ENCODE measurements at regions not wholly inside any gene's neighbourhood (a gene's known extent, or its start where the extent isn't known, plus 50 kb on each side); places are given as distances from the start of the nearest gene placed in this dataset.

- Histone ChIP-seq H3K9ac (no peak overlapping the region), H3K4me2 (no peak overlapping the region), H3K36me3 (ENCODE audit: insufficient read depth) (no peaks in the 10 kb centered on the region), H3K27me3 (ENCODE audit: insufficient read depth, low read depth) (no peaks in the 10 kb centered on the region), H2AFZ (ENCODE audit: low read depth) (no peak overlapping the region), H3K27ac (no peak overlapping the region), H4K20me1 (ENCODE audit: insufficient read depth) (no peaks in the 10 kb centered on the region), H3K79me2 (ENCODE audit: insufficient read depth, low read depth) (no peaks in the 10 kb centered on the region), H3K4me3 (IDR thresholded peaks at IDR 0.05; ENCODE audit: insufficient read depth, low read depth, low read length) (no peak overlapping the region), H3K4me1 (ENCODE audit: low read depth, poor library complexity, severe bottlenecking) (no peaks in the 10 kb centered on the region)
- TF ChIP-seq CTCF (conservative IDR thresholded peaks at IDR 0.05; ENCODE audit: low read depth, low read length) = no peak
Observed at GRCh38 chr4:179585761-179586160, 2143.5 kb upstream of the AGA start.

- Histone ChIP-seq H3K27me3 (ENCODE audit: insufficient read depth, low read depth) (no peaks in the 10 kb centered on the region), H3K9ac (no peak overlapping the region), H3K4me2 (no peak overlapping the region), H3K4me3 (IDR thresholded peaks at IDR 0.05; ENCODE audit: insufficient read depth, low read depth, low read length) (no peak overlapping the region), H2AFZ (ENCODE audit: low read depth) (no peak overlapping the region), H3K27ac (no peak overlapping the region), H4K20me1 (ENCODE audit: insufficient read depth) (no peaks in the 10 kb centered on the region), H3K36me3 (ENCODE audit: insufficient read depth) (no peaks in the 10 kb centered on the region), H3K4me1 (ENCODE audit: low read depth, poor library complexity, severe bottlenecking) (no peaks in the 10 kb centered on the region), H3K79me2 (ENCODE audit: insufficient read depth, low read depth) (no peaks in the 10 kb centered on the region)
- no peak for TF ChIP-seq CTCF (conservative IDR thresholded peaks at IDR 0.05; ENCODE audit: low read depth, low read length)
Observed at GRCh38 chr4:179586460-179586859, 2144.2 kb upstream of the AGA start.

- no peak for TF ChIP-seq CTCF (conservative IDR thresholded peaks at IDR 0.05; ENCODE audit: low read depth, low read length)
- H4K20me1 ChIP-seq (ENCODE audit: insufficient read depth) = no peaks in the 10 kb centered on the region
- H3K4me3 ChIP-seq (IDR thresholded peaks at IDR 0.05; ENCODE audit: insufficient read depth, low read depth, low read length) = no peak overlapping the region
- no peaks in the 10 kb centered on the region for H3K79me2 ChIP-seq (ENCODE audit: insufficient read depth, low read depth)
- H3K9ac ChIP-seq = no peak overlapping the region
- no peak overlapping the region for H2AFZ ChIP-seq (ENCODE audit: low read depth)
- H3K4me1 ChIP-seq (ENCODE audit: low read depth, poor library complexity, severe bottlenecking) = no peaks in the 10 kb centered on the region
- no peaks in the 10 kb centered on the region for H3K36me3 ChIP-seq (ENCODE audit: insufficient read depth)
- H3K4me2 ChIP-seq = no peak overlapping the region
- H3K27me3 ChIP-seq (ENCODE audit: insufficient read depth, low read depth) = no peaks in the 10 kb centered on the region
- no peak overlapping the region for H3K27ac ChIP-seq
Observed at GRCh38 chr4:179595671-179596410, 2153.6 kb upstream of the AGA start.

- Histone ChIP-seq H3K4me3 (IDR thresholded peaks at IDR 0.05; ENCODE audit: insufficient read depth, low read depth, low read length) (no peak overlapping the region), H3K79me2 (ENCODE audit: insufficient read depth, low read depth) (no peaks in the 10 kb centered on the region), H3K9ac (no peak overlapping the region), H3K27ac (no peak overlapping the region), H3K36me3 (ENCODE audit: insufficient read depth) (no peaks in the 10 kb centered on the region), H3K27me3 (ENCODE audit: insufficient read depth, low read depth) (no peaks in the 10 kb centered on the region), H2AFZ (ENCODE audit: low read depth) (no peak overlapping the region), H3K4me2 (no peak overlapping the region), H4K20me1 (ENCODE audit: insufficient read depth) (no peaks in the 10 kb centered on the region), H3K4me1 (ENCODE audit: low read depth, poor library complexity, severe bottlenecking) (no peaks in the 10 kb centered on the region)
- TF ChIP-seq CTCF (conservative IDR thresholded peaks at IDR 0.05; ENCODE audit: low read depth, low read length) = no peak
Observed at GRCh38 chr4:179596621-179597020, 2154.4 kb upstream of the AGA start.

All from KMS-11 (cell line).